HG03457 (cell line): ENCODE measurements at regions not wholly inside any gene's neighbourhood (a gene's known extent, or its start where the extent isn't known, plus 50 kb on each side); places are given as distances from the start of the nearest gene placed in this dataset.

Source experiments
- ATAC-seq: cut with Tn5 transposase; IDR thresholded peaks from one replicate; pipeline ENCODE4 v1.9.1; 2021; ENCODE audit warnings: moderate number of reproducible peaks; ENCODE audit not compliant: unreplicated experiment

GRCh38 chr2:56444339-56444738 is 260.5 kb downstream of the CCDC85A start:
- ATAC-seq: no peak

- no peak for ATAC-seq
Observed at GRCh38 chr2:56448403-56449001, 264.7 kb downstream of the CCDC85A start.

- no peak for ATAC-seq
Observed at GRCh38 chr2:56449002-56449431, 265.2 kb downstream of the CCDC85A start.

- ATAC-seq: no peak
Observed at GRCh38 chr2:56449449-56449860, 265.7 kb downstream of the CCDC85A start.

GRCh38 chr2:56450047-56450446 is 266.3 kb downstream of the CCDC85A start:
- ATAC-seq: no peak

GRCh38 chr2:56450772-56451171 is 267.0 kb downstream of the CCDC85A start:
- ATAC-seq: no peak

GRCh38 chr2:56455642-56456041 is 271.9 kb downstream of the CCDC85A start:
- ATAC-seq: no peak

- no peak for ATAC-seq
Observed at GRCh38 chr2:56456791-56457190, 273.0 kb downstream of the CCDC85A start.

GRCh38 chr2:56460508-56460907 is 276.7 kb downstream of the CCDC85A start:
- no peak for ATAC-seq

- no peak for ATAC-seq
Observed at GRCh38 chr2:56464066-56464465, 280.3 kb downstream of the CCDC85A start.

GRCh38 chr2:56464613-56465012 is 280.8 kb downstream of the CCDC85A start:
- no peak for ATAC-seq

- ATAC-seq: no peak
Observed at GRCh38 chr2:56465491-56465890, 281.7 kb downstream of the CCDC85A start.

- ATAC-seq: no peak
Observed at GRCh38 chr2:56473524-56473923, 289.7 kb downstream of the CCDC85A start.

GRCh38 chr2:56474412-56475158 is 290.8 kb downstream of the CCDC85A start:
- ATAC-seq: no peak

GRCh38 chr2:56475191-56475590 is 291.4 kb downstream of the CCDC85A start:
- no peak for ATAC-seq

- ATAC-seq: no peak
Observed at GRCh38 chr2:56476509-56477071, 292.8 kb downstream of the CCDC85A start.

- ATAC-seq: no peak
Observed at GRCh38 chr2:56478027-56478426, 294.2 kb downstream of the CCDC85A start.

GRCh38 chr2:56483081-56483480 is 299.3 kb downstream of the CCDC85A start:
- ATAC-seq: no peak

- no peak for ATAC-seq
Observed at GRCh38 chr2:56484906-56485305, 301.1 kb downstream of the CCDC85A start.

GRCh38 chr2:56500317-56500716 is 316.5 kb downstream of the CCDC85A start:
- ATAC-seq: no peak

GRCh38 chr2:56502616-56503015 is 318.8 kb downstream of the CCDC85A start:
- ATAC-seq: no peak

GRCh38 chr2:56505885-56506284 is 322.1 kb downstream of the CCDC85A start:
- no peak for ATAC-seq
